ENCODE measurements at regions not wholly inside any gene's neighbourhood (a gene's known extent, or its start where the extent isn't known, plus 50 kb on each side); places are given as distances from the start of the nearest gene placed in this dataset.

GRCh38 chr4:176383273-176384077 is 63.7 kb downstream of the SPCS3 start:
- Mint-ChIP-seq H3K4me1 (ENCODE audit: low read depth) (no peaks in the 10 kb centered on the region), H3K27ac (no peak overlapping the region)
- intact Hi-C loops (cut with micrococcal nuclease) = no loop called here

GRCh38 chr4:176385601-176386000 is 65.8 kb downstream of the SPCS3 start:
- Mint-ChIP-seq H3K27ac (no peak overlapping the region), H3K9me3 (no peaks in the 10 kb centered on the region), H3K36me3 (ENCODE audit: low read depth) (no peaks in the 10 kb centered on the region), H3K4me1 (ENCODE audit: low read depth) (no peaks in the 10 kb centered on the region), H3K27me3 (no peaks in the 10 kb centered on the region), H3K4me3 (no peak overlapping the region)
- intact Hi-C loops (cut with micrococcal nuclease) = no loop called here

More at GRCh38 chr4:176383273-176384077, 63.7 kb downstream of the SPCS3 start:
- Mint-ChIP-seq H3K27me3 (no peaks in the 10 kb centered on the region), H3K36me3 (ENCODE audit: low read depth) (no peaks in the 10 kb centered on the region), H3K9me3 (no peaks in the 10 kb centered on the region), H3K4me3 (no peak overlapping the region)

GRCh38 chr4:176387571-176387970 is 67.8 kb downstream of the SPCS3 start:
- Mint-ChIP-seq H3K4me1 (ENCODE audit: low read depth) (no peaks in the 10 kb centered on the region), H3K27ac (no peak overlapping the region), H3K4me3 (no peak overlapping the region), H3K27me3 (no peaks in the 10 kb centered on the region), H3K36me3 (ENCODE audit: low read depth) (no peaks in the 10 kb centered on the region), H3K9me3 (no peaks in the 10 kb centered on the region)
- intact Hi-C loops (cut with micrococcal nuclease) = no loop called here

GRCh38 chr4:176393306-176394013 is 73.7 kb downstream of the SPCS3 start:
- intact Hi-C loops (cut with micrococcal nuclease) = no loop called here
- no peaks in the 10 kb centered on the region for H3K36me3 Mint-ChIP-seq (ENCODE audit: low read depth)
- no peak overlapping the region for H3K27ac Mint-ChIP-seq
- H3K9me3 Mint-ChIP-seq = no peaks in the 10 kb centered on the region
- no peaks in the 10 kb centered on the region for H3K4me1 Mint-ChIP-seq (ENCODE audit: low read depth)
- no peaks in the 10 kb centered on the region for H3K27me3 Mint-ChIP-seq
- H3K4me3 Mint-ChIP-seq = no peak overlapping the region

- intact Hi-C loops (cut with micrococcal nuclease) = no loop called here
- Mint-ChIP-seq H3K27me3 (no peaks in the 10 kb centered on the region), H3K4me3 (no peak overlapping the region), H3K27ac (no peak overlapping the region), H3K9me3 (no peaks in the 10 kb centered on the region), H3K36me3 (ENCODE audit: low read depth) (no peaks in the 10 kb centered on the region), H3K4me1 (ENCODE audit: low read depth) (no peaks in the 10 kb centered on the region)
These were observed 81.2 kb downstream of the SPCS3 start for GRCh38 chr4:176400816-176401461.

GRCh38 chr4:176404621-176405020 is 84.9 kb downstream of the SPCS3 start:
- H3K9me3 Mint-ChIP-seq = no peaks in the 10 kb centered on the region
- no peaks in the 10 kb centered on the region for H3K27me3 Mint-ChIP-seq
- H3K36me3 Mint-ChIP-seq (ENCODE audit: low read depth) = no peaks in the 10 kb centered on the region
- H3K27ac Mint-ChIP-seq = no peak overlapping the region
- intact Hi-C loops (cut with micrococcal nuclease) = no loop called here
- H3K4me3 Mint-ChIP-seq = no peak overlapping the region
- H3K4me1 Mint-ChIP-seq (ENCODE audit: low read depth) = no peaks in the 10 kb centered on the region

- Mint-ChIP-seq H3K36me3 (ENCODE audit: low read depth) (no peaks in the 10 kb centered on the region), H3K4me1 (ENCODE audit: low read depth) (no peaks in the 10 kb centered on the region), H3K4me3 (no peak overlapping the region), H3K27ac (no peak overlapping the region), H3K9me3 (no peaks in the 10 kb centered on the region), H3K27me3 (no peaks in the 10 kb centered on the region)
- intact Hi-C loops (cut with micrococcal nuclease) = no loop called here
These were observed 86.5 kb downstream of the SPCS3 start for GRCh38 chr4:176406297-176406696.

GRCh38 chr4:176406736-176407135 is 87.0 kb downstream of the SPCS3 start:
- Mint-ChIP-seq H3K27ac (no peak overlapping the region), H3K4me3 (no peak overlapping the region), H3K4me1 (ENCODE audit: low read depth) (no peaks in the 10 kb centered on the region), H3K27me3 (no peaks in the 10 kb centered on the region), H3K36me3 (ENCODE audit: low read depth) (no peaks in the 10 kb centered on the region), H3K9me3 (no peaks in the 10 kb centered on the region)
- intact Hi-C loops (cut with micrococcal nuclease) = no loop called here

- H3K4me3 Mint-ChIP-seq = no peak overlapping the region
- no peaks in the 10 kb centered on the region for H3K27me3 Mint-ChIP-seq
- no peaks in the 10 kb centered on the region for H3K36me3 Mint-ChIP-seq (ENCODE audit: low read depth)
- intact Hi-C loops (cut with micrococcal nuclease) = no loop called here
- H3K4me1 Mint-ChIP-seq (ENCODE audit: low read depth) = no peaks in the 10 kb centered on the region
- no peaks in the 10 kb centered on the region for H3K9me3 Mint-ChIP-seq
- no peak overlapping the region for H3K27ac Mint-ChIP-seq
These were observed 89.9 kb downstream of the SPCS3 start for GRCh38 chr4:176409627-176410026.

GRCh38 chr4:176413171-176413570 is 93.4 kb downstream of the SPCS3 start:
- H3K36me3 Mint-ChIP-seq (ENCODE audit: low read depth) = no peaks in the 10 kb centered on the region
- no peaks in the 10 kb centered on the region for H3K27me3 Mint-ChIP-seq
- intact Hi-C loops (cut with micrococcal nuclease) = no loop called here
- no peaks in the 10 kb centered on the region for H3K4me1 Mint-ChIP-seq (ENCODE audit: low read depth)
- no peak overlapping the region for H3K27ac Mint-ChIP-seq
- H3K4me3 Mint-ChIP-seq = no peak overlapping the region
- peaks cover 14% of the 10 kb centered on the region for H3K9me3 Mint-ChIP-seq

GRCh38 chr4:176422001-176422400 is 102.2 kb downstream of the SPCS3 start:
- Mint-ChIP-seq H3K36me3 (ENCODE audit: low read depth) (no peaks in the 10 kb centered on the region), H3K27me3 (no peaks in the 10 kb centered on the region), H3K27ac (no peak overlapping the region), H3K9me3 (peaks cover 10% of the 10 kb centered on the region), H3K4me1 (ENCODE audit: low read depth) (no peaks in the 10 kb centered on the region), H3K4me3 (no peak overlapping the region)
- intact Hi-C loops (cut with micrococcal nuclease) = no loop called here

- Mint-ChIP-seq H3K9me3 (peaks cover 5% of the 10 kb centered on the region), H3K36me3 (ENCODE audit: low read depth) (no peaks in the 10 kb centered on the region), H3K4me1 (ENCODE audit: low read depth) (no peaks in the 10 kb centered on the region), H3K27me3 (no peaks in the 10 kb centered on the region), H3K27ac (no peak overlapping the region), H3K4me3 (no peak overlapping the region)
- intact Hi-C loops (cut with micrococcal nuclease) = no loop called here
These were observed 102.7 kb downstream of the SPCS3 start for GRCh38 chr4:176422511-176422910.

GRCh38 chr4:176425035-176425434 is 105.3 kb downstream of the SPCS3 start:
- intact Hi-C loops (cut with micrococcal nuclease) = no loop called here
- H3K4me3 Mint-ChIP-seq = no peak overlapping the region
- H3K4me1 Mint-ChIP-seq (ENCODE audit: low read depth) = no peaks in the 10 kb centered on the region
- H3K27me3 Mint-ChIP-seq = no peaks in the 10 kb centered on the region
- H3K9me3 Mint-ChIP-seq = no peaks in the 10 kb centered on the region
- no peaks in the 10 kb centered on the region for H3K36me3 Mint-ChIP-seq (ENCODE audit: low read depth)
- no peak overlapping the region for H3K27ac Mint-ChIP-seq

- no peak overlapping the region for H3K27ac Mint-ChIP-seq
- H3K4me1 Mint-ChIP-seq (ENCODE audit: low read depth) = no peaks in the 10 kb centered on the region
- peaks cover 15% of the 10 kb centered on the region for H3K9me3 Mint-ChIP-seq
- intact Hi-C loops (cut with micrococcal nuclease) = no loop called here
- H3K36me3 Mint-ChIP-seq (ENCODE audit: low read depth) = no peaks in the 10 kb centered on the region
- no peaks in the 10 kb centered on the region for H3K27me3 Mint-ChIP-seq
- H3K4me3 Mint-ChIP-seq = no peak overlapping the region
These were observed 113.2 kb downstream of the SPCS3 start for GRCh38 chr4:176432811-176433540.
